TTC549 (cell line): ENCODE measurements at regions not wholly inside any gene's neighbourhood (a gene's known extent, or its start where the extent isn't known, plus 50 kb on each side); places are given as distances from the start of the nearest gene placed in this dataset.
A peak's percentile ranks its signal among the peaks of the same experiment; 100 is the strongest.
"Not testable (repeated sequence)": the region's sequence is repeated elsewhere in the genome, so short reads cannot be mapped to it uniquely, and the experiment has no call there.

Source experiments
- FAIRE-seq: peaks from 2 replicates; lab custom pipeline; 2012; peaks lifted over from hg19 to GRCh38; lab: Jason Lieb, UNC

GRCh38 chr2:155895016-155895415 lies 437.5 kb downstream of the NR4A2 start:
- no peak for FAIRE-seq

GRCh38 chr2:155880382-155880781 lies 452.1 kb downstream of the NR4A2 start:
- not testable (repeated sequence) for FAIRE-seq

DNA sequence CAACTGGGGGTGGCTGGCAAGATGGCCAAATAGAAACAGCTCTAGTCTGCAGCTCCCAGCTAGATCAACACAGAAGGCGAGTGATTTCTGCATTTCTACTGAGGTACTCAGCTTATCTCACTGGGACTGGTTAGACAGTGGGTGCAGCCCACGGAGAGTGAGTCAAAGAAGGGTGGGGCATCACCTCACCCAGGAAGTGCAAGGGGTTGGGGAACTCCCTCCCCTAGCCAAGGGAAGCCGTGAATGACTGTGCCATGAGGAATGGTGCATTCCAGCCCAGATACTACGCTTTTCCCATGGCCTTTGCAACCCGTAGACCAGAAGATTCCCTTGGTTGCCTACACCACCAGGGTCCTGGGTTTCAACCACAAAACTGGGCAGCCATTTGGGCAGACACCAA lies 452.6 kb downstream of the NR4A2 start:
- not testable (repeated sequence) for FAIRE-seq

DNA sequence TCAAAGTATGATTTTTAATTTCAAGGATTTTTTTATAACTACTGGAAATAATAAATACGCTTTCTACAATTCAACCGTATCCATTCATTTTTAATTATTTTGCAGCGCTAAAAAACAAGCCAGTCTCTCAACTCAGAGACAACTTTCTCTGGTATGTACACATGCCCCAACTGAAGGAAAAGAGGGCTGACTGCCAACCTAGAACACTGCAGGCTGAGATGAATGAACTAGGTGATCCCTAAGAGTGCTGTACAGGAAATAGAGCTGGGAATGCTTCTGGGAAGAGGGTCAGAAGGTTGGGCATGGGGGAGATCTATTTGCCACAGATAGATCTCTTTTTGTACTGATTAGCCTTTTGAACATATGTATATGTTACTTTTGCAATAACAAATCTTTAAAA lies 460.1 kb downstream of the NR4A2 start:
- FAIRE-seq: no peak

GRCh38 chr2:155871940-155872339 lies 460.6 kb downstream of the NR4A2 start:
- no peak for FAIRE-seq

DNA sequence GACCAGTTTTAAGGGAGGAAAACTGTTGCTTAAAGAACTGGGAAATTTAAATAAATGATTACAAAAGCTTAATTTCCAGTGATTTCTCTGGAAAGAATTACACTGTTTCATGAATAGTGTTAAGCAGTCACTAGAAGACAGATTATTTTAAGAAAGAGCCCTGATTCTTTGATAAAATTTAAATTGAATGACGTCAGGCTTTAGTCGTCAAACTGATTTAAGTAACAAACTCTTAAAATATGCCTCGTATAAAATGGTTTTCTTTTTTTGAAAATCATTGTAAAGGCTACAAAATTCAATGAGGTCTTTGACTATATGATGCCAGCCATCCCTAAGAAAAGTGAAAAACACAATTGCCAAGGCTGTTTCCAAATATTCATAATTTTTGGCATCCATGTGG lies 465.0 kb downstream of the NR4A2 start:
- FAIRE-seq: no peak

GRCh38 chr2:155866477-155866876 lies 466.0 kb downstream of the NR4A2 start:
- no peak for FAIRE-seq

DNA sequence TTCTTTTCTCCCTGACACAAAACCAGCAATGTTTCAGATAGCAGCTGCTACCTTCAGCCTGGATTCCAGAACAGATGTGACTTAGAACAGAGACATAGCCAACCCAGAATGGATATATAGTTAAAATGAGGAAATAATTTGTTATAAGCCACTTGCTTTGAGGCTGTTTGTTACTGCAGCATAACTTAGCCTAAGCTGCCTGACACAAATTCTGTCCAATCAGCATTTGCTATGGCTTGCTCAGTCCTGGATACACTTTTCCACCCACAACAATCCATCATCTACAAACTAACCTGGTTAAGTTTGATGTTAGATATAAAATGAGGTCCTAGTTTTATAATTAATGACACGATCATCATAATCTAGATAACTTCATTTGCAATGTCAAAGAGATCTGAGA lies 480.4 kb downstream of the NR4A2 start:
- FAIRE-seq: no peak

DNA sequence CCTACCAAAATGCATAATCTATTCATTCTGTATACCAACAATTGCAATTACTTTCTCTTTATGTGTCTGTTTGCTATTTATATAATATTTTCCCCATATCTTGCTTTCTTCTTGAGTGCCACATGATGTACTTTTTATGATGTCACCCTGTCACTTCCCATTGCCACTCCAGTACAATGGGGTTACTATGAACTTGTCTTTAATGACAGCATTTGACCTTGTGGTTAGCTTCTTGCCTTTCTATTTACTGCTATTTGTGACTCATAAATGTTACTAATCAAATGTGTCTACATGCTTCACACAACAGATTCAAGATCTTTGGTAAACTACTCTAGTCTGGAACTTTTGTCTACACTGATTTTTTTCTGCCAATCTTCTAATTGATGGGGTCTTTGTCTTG lies 486.3 kb downstream of the NR4A2 start:
- FAIRE-seq: no peak

GRCh38 chr2:155844461-155844860 lies 488.1 kb downstream of the NR4A2 start:
- no peak for FAIRE-seq

DNA sequence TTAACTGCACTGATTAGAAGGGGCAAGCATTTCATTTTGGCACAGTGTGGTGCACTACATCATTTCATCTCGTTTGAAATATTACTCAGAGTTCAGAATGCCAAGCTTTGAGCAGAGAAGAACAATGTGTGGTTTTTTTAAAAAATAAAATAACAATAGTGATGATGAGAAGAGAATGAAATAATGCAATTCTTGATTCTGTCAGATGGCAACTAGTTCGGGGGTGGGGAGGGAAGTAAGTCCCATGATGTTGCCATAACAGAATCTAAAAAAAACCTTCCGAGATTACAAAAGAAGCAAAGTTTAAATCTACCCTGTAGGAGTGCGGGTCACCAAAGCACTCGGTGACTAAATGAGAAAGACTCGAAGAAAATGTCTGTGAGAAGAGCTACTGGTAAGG lies 490.4 kb downstream of the NR4A2 start:
- no peak for FAIRE-seq

DNA sequence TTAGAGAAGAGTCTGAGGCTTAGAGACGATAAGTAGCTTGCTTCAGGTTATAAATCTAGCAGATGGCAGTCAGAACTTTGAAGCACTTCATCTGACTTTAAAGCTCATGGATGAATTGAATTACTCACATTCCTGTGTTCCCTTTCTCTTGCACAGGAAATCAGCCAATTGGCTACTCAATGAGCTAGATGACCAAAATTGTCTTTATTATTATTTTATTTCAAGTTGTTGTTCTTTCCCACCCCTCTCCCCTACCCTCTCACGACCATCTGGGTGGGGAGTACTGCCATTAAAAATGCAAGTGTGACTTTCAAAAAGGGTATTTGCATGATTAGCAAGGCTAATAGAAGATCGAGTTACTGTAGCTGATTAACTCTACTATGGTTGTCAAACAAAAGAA lies 491.1 kb downstream of the NR4A2 start:
- no peak for FAIRE-seq

- no peak for FAIRE-seq
These were observed 491.9 kb downstream of the NR4A2 start for GRCh38 chr2:155840661-155841060.

- no peak for FAIRE-seq
These were observed 492.5 kb downstream of the NR4A2 start for GRCh38 chr2:155839991-155840390.

DNA sequence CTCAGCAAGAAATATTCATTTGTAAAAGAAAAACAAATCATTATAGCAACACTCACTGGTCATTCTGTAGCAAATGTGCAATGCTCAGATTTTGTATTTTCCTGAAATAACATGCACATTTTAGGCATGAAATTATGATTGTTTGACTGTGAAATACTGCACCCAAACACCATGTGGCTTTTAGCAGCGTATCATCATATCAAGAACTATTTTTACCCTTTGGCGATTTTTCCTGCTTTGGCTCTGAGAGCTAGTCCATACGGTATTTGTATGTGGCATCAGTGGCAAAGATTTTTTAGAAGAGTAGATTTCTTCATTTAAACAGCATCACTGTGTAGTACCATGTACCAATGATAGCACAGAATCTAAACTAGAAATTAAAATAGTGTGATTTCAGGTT lies 493.1 kb downstream of the NR4A2 start:
- FAIRE-seq: no peak

- no peak for FAIRE-seq
These were observed 496.1 kb downstream of the NR4A2 start for GRCh38 chr2:155836439-155836838.

GRCh38 chr2:155830817-155831579 lies 501.5 kb downstream of the NR4A2 start:
- no peak for FAIRE-seq

- FAIRE-seq: no peak
These were observed 502.2 kb downstream of the NR4A2 start for GRCh38 chr2:155830351-155830750.

- no peak for FAIRE-seq
These were observed 506.6 kb downstream of the NR4A2 start for GRCh38 chr2:155825876-155826275.

DNA sequence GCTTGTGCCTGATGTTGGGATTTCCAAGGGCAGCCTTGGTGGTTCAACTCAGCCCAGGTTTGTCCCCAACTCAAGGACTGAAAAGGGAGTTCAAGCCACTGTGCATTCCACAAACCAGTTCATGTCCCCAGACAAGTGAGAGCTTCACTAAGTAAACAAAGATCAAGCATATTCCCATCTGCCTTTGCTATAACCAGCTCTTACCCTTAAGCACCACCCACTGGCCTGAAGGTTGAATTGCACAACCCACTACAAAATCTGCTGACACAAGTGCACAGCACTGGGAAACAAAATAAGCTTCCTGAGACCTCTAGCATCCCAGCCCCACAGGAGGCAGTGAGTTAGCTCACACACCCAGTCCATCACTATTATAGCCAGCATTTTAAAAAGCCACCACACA lies 516.7 kb downstream of the NR4A2 start:
- FAIRE-seq: no peak

GRCh38 chr2:155815275-155815674 lies 517.2 kb downstream of the NR4A2 start:
- FAIRE-seq: no peak

DNA sequence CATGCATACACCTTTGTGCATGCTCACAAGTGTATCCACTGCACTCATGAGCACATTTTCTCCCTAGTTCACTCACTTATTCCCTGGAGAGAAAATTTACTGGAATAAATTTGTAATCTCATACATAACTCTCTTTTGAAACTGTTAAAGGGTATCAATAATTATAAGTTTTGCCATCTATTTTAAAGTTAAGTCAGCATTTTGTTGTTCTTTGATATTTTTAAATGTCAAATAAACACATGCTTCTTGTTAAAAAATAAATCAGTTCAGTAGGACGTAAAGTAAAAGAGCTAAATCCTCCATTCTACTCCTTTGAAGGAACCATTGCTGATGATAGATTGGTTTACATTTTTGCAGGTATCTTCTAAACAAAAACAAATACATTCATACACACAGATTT lies 522.1 kb downstream of the NR4A2 start:
- FAIRE-seq: no peak

GRCh38 chr2:155802888-155803287 lies 529.6 kb downstream of the NR4A2 start:
- FAIRE-seq: no peak

GRCh38 chr2:155792666-155793065 lies 539.9 kb downstream of the NR4A2 start:
- FAIRE-seq: peak; percentile 34

- FAIRE-seq: no peak
These were observed 562.0 kb downstream of the NR4A2 start for GRCh38 chr2:155770516-155770915.
